ENCODE measurements at regions not wholly inside any gene's neighbourhood (a gene's known extent, or its start where the extent isn't known, plus 50 kb on each side); places are given as distances from the start of the nearest gene placed in this dataset.

DNA sequence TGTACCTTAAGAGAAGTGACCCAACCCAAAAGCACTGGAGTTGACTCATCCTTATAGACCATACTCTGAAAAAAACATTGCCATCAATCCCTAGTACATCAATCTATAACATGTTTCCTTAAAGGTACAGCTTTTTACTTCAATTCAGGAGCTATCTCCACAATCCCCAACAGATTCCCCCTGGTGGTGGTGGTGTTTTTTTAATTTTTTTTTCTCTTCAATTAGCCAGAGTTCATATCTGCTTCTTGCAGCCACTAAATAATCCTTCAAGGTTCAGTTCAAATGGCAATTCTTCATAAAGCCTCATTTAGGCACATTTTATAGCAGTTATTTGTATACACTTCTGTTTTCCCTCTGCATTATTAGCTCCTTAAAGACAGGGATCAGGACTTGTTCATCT lies 60.7 kb upstream of the KDR start:
- no peak for TF ChIP-seq POLR2A (IDR thresholded peaks at IDR 0.05; ENCODE audit: low read length)
- TF ChIP-seq GATA1 (IDR thresholded peaks at IDR 0.05; ENCODE audit: low read depth, low read length): no peak

Measured in erythroblast (primary cell).